Choroid plexus epithelial cell (primary cell): ENCODE measurements at regions not wholly inside any gene's neighbourhood (a gene's known extent, or its start where the extent isn't known, plus 50 kb on each side); places are given as distances from the start of the nearest gene placed in this dataset.
A peak's percentile ranks its signal among the peaks of the same experiment; 100 is the strongest.

Experiments
- DNase-seq: peaks from one replicate; pipeline ENCODE4 v3.0.0-alpha.2; 2010; ENCODE audit warnings: low read depth
- H3K4me3 ChIP-seq: 2 replicates; pipeline ENCODE4 v1.5.1; 2011; ENCODE audit warnings: low read depth, mild to moderate bottlenecking, control low read depth, low read length, moderate library complexity
- CTCF ChIP-seq: conservative IDR thresholded peaks from 2 replicates; pipeline ENCODE4 v1.5.1; 2011; ENCODE audit warnings: low read depth, mild to moderate bottlenecking, control low read depth, inconsistent platforms, low read length, moderate library complexity

- no peak for TF ChIP-seq CTCF
- DNase-seq = no peak
- no peak overlapping the region for H3K4me3 ChIP-seq
Observed at GRCh38 chr9:80554301-80554700, 982.5 kb downstream of the TLE4 start.

GRCh38 chr9:80552931-80553330 is 981.2 kb downstream of the TLE4 start:
- DNase-seq = peak; percentile 84
- TF ChIP-seq CTCF = no peak
- no peak overlapping the region for H3K4me3 ChIP-seq

GRCh38 chr9:80550181-80550580 is 978.4 kb downstream of the TLE4 start:
- H3K4me3 ChIP-seq = no peak overlapping the region
- DNase-seq = peak; percentile 9
- TF ChIP-seq CTCF = no peak

- no peak for TF ChIP-seq CTCF
- DNase-seq = no peak
- no peak overlapping the region for H3K4me3 ChIP-seq
Observed at GRCh38 chr9:80547613-80548012, 975.8 kb downstream of the TLE4 start.

- DNase-seq = no peak
- no peak for TF ChIP-seq CTCF
- no peak overlapping the region for H3K4me3 ChIP-seq
Observed at GRCh38 chr9:80540387-80540786, 968.6 kb downstream of the TLE4 start.

- H3K4me3 ChIP-seq = no peak overlapping the region
- TF ChIP-seq CTCF = no peak
- no peak for DNase-seq
Observed at GRCh38 chr9:80538976-80539375, 967.2 kb downstream of the TLE4 start.

GRCh38 chr9:80522465-80522864 is 950.7 kb downstream of the TLE4 start:
- peak; percentile 45 for DNase-seq
- TF ChIP-seq CTCF = no peak
- H3K4me3 ChIP-seq = no peak overlapping the region
